Esophagus (tissue), 2 donors: ENCODE measurements at regions not wholly inside any gene's neighbourhood (a gene's known extent, or its start where the extent isn't known, plus 50 kb on each side); places are given as distances from the start of the nearest gene placed in this dataset.

Experiments used
- H3K27ac ChIP-seq, 2 donors: one replicate each; pipeline ENCODE4 v1.5.1; 2013; ENCODE audit warnings: low read depth in 2 of 2, mild to moderate bottlenecking in 2 of 2, inconsistent platforms in 1 of 2, low read length in 1 of 2, moderate library complexity in 1 of 2
- H3K27me3 ChIP-seq, 2 donors: one replicate each; pipeline ENCODE4 v1.6.1; 2013; ENCODE audit warnings: low read length in 2 of 2, control low read depth in 1 of 2, mild to moderate bottlenecking in 1 of 2; ENCODE audit not compliant: insufficient read depth in 2 of 2, control insufficient read depth in 1 of 2
- H3K36me3 ChIP-seq, 2 donors: one replicate each; pipeline ENCODE4 v1.6.1; 2013; ENCODE audit warnings: low read length in 1 of 2; ENCODE audit not compliant: control insufficient read depth in 2 of 2, insufficient read depth in 2 of 2
- H3K4me1 ChIP-seq, 2 donors: one replicate each; pipeline ENCODE4 v1.6.1; 2013; ENCODE audit warnings: low read length in 1 of 2; ENCODE audit not compliant: control insufficient read depth in 2 of 2, insufficient read depth in 2 of 2
- H3K4me3 ChIP-seq, 2 donors: one replicate each; pipeline ENCODE4 v1.5.1; 2013; ENCODE audit warnings: low read length in 2 of 2, mild to moderate bottlenecking in 2 of 2, low read depth in 1 of 2, moderate library complexity in 1 of 2
- H3K9me3 ChIP-seq, 2 donors: one replicate each; pipeline ENCODE4 v1.6.1; 2013; ENCODE audit warnings: mild to moderate bottlenecking in 2 of 2, low read depth in 1 of 2, low read length in 1 of 2, moderate library complexity in 1 of 2; ENCODE audit not compliant: control insufficient read depth in 2 of 2, insufficient read depth in 1 of 2
- WGBS, 2 donors: extraction: QIAGEN DNeasy Blood & Tissue Kit; methylation state at CpG; one replicate each; pipeline ENCODE4 v1.1.7; 2013; 5-methylcytosine and 5-hydroxymethylcytosine counted together
- donor health status: healthy with polysubstance abuse.
- donor health status: Bipolar disorder and iron deficiency.

DNA sequence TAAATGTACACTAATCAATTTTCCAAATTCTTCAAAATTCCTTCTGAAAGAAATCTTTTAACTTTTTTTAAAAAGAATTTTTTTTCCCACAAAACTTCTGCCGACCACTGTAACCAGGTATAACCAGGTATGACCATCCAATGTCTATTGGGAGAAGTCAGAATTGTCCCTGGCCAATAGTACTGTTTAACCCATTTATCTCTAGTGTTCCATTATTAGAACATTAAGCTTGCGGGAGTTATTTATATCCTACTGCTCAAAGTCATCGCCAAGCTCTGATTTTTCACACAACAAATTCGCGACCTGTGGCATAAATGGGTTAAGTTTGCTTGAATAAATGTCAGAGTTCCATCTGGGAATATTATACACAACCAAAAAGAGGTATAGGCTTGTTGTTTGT, 343.2 kb downstream of the ANXA1 start:
- WGBS, 2 donors = 91 to 92% methylated on average over 5 of the region's 5 CpGs
- Histone ChIP-seq H3K36me3 (no peaks in the 10 kb centered on the region), H3K9me3 (peaks cover 0 to 4% of the 10 kb centered on the region in 2 donors), H3K4me3 (no peak overlapping the region), H3K4me1 (no peaks in the 10 kb centered on the region), H3K27me3 (no peaks in the 10 kb centered on the region), H3K27ac (no peak overlapping the region)

DNA sequence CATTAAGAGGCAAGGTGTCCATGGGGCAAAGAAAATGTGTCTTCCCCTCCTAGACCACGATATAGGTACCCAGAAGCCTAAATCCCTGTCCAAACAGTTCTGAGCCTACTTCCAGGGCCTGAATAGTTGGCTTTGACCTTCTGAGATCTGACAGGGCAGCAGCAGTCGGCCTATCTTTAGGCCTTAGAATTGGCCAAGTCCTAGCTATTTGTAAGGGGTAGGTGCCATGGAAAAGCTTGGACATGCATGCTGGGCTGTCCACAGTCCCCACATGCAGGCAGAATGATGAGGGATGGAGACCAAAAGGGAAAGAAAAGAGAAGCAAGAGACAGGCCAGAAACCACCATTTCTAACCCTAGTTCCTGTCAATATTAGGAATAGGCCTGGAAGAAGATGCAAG, 346.1 kb downstream of the ANXA1 start:
- no peak overlapping the region for H3K27ac ChIP-seq
- 59 to 62% methylated on average over 2 of the region's 2 CpGs for WGBS, 2 donors
- H3K27me3 ChIP-seq = no peaks in the 10 kb centered on the region
- peaks cover 0 to 4% of the 10 kb centered on the region in 2 donors for H3K9me3 ChIP-seq
- H3K4me1 ChIP-seq = no peaks in the 10 kb centered on the region
- H3K36me3 ChIP-seq = no peaks in the 10 kb centered on the region
- H3K4me3 ChIP-seq = no peak overlapping the region

- no peaks in the 10 kb centered on the region for H3K4me1 ChIP-seq
- no peaks in the 10 kb centered on the region for H3K36me3 ChIP-seq
- H3K27ac ChIP-seq = no peak overlapping the region
- no peaks in the 10 kb centered on the region for H3K9me3 ChIP-seq
- H3K4me3 ChIP-seq = no peak overlapping the region
- WGBS, 2 donors = 13 to 17% methylated on average over 4 of the region's 4 CpGs
- no peaks in the 10 kb centered on the region for H3K27me3 ChIP-seq
These were observed 363.6 kb downstream of the ANXA1 start for GRCh38 chr9:73515216-73515615.

- Histone ChIP-seq H3K4me1 (no peaks in the 10 kb centered on the region), H3K36me3 (no peaks in the 10 kb centered on the region), H3K9me3 (no peaks in the 10 kb centered on the region), H3K27me3 (no peaks in the 10 kb centered on the region), H3K4me3 (no peak overlapping the region), H3K27ac (no peak overlapping the region)
- WGBS, 2 donors = 70 to 71% methylated on average over 2 of the region's 2 CpGs
These were observed 371.7 kb downstream of the ANXA1 start for GRCh38 chr9:73523391-73523790.

GRCh38 chr9:73525350-73525749, 373.7 kb downstream of the ANXA1 start:
- Histone ChIP-seq H3K4me1 (no peaks in the 10 kb centered on the region), H3K36me3 (no peaks in the 10 kb centered on the region), H3K4me3 (no peak overlapping the region), H3K27me3 (no peaks in the 10 kb centered on the region), H3K27ac (no peak overlapping the region), H3K9me3 (no peaks in the 10 kb centered on the region)
- WGBS, 2 donors = 91 to 94% methylated on average over 1 of the region's 1 CpG

DNA sequence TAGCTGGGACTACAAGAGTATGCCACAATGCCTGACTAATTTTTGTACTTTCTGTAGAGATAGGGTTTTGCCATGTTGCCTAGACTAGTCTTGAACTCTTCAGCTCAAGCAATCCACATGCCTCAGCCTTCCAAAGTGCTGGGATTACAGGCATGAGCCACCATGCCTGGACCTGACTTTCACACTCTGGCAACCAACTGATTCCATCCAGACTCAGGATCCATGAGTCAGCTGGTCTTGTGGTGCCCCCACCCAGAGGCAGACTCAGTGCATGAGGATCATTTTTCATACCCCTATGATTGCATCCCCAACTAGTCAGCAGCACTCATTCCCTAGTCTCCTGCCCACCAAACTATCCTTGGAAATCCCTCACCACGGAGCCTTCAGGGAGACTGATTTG, 375.9 kb downstream of the ANXA1 start:
- Histone ChIP-seq H3K4me3 (no peak overlapping the region), H3K36me3 (no peaks in the 10 kb centered on the region), H3K9me3 (no peaks in the 10 kb centered on the region), H3K4me1 (no peaks in the 10 kb centered on the region), H3K27me3 (no peaks in the 10 kb centered on the region), H3K27ac (no peak overlapping the region)
- 64 to 68% methylated on average over 1 of the region's 1 CpG for WGBS, 2 donors

- Histone ChIP-seq H3K27me3 (no peaks in the 10 kb centered on the region), H3K4me3 (no peak overlapping the region), H3K36me3 (no peaks in the 10 kb centered on the region), H3K9me3 (no peaks in the 10 kb centered on the region), H3K4me1 (no peaks in the 10 kb centered on the region), H3K27ac (no peak overlapping the region)
- WGBS, 2 donors = 85 to 87% methylated on average over 4 of the region's 4 CpGs
These were observed 377.3 kb downstream of the ANXA1 start for GRCh38 chr9:73528926-73529325.

- Histone ChIP-seq H3K36me3 (no peaks in the 10 kb centered on the region), H3K4me3 (no peak overlapping the region), H3K27me3 (no peaks in the 10 kb centered on the region), H3K4me1 (no peaks in the 10 kb centered on the region), H3K9me3 (no peaks in the 10 kb centered on the region), H3K27ac (no peak overlapping the region)
- WGBS, 2 donors = 92 to 96% methylated on average over 1 of the region's 1 CpG
These were observed 378.0 kb downstream of the ANXA1 start for GRCh38 chr9:73529666-73530065.

GRCh38 chr9:73531051-73531532, 379.4 kb downstream of the ANXA1 start:
- H3K9me3 ChIP-seq = no peaks in the 10 kb centered on the region
- WGBS, 2 donors = 66 to 73% methylated on average over 5 of the region's 5 CpGs
- H3K4me3 ChIP-seq = no peak overlapping the region
- no peaks in the 10 kb centered on the region for H3K27me3 ChIP-seq
- H3K4me1 ChIP-seq = no peaks in the 10 kb centered on the region
- H3K36me3 ChIP-seq = no peaks in the 10 kb centered on the region
- H3K27ac ChIP-seq = no peak overlapping the region

- H3K9me3 ChIP-seq = no peaks in the 10 kb centered on the region
- H3K27ac ChIP-seq = no peak overlapping the region
- H3K27me3 ChIP-seq = no peaks in the 10 kb centered on the region
- H3K36me3 ChIP-seq = no peaks in the 10 kb centered on the region
- 52% methylated on average over 4 of the region's 4 CpGs for WGBS, 2 donors
- no peak overlapping the region for H3K4me3 ChIP-seq
- H3K4me1 ChIP-seq = no peaks in the 10 kb centered on the region
These were observed 380.0 kb downstream of the ANXA1 start for GRCh38 chr9:73531658-73532057.
